ENCODE measurements at regions not wholly inside any gene's neighbourhood (a gene's known extent, or its start where the extent isn't known, plus 50 kb on each side); places are given as distances from the start of the nearest gene placed in this dataset.

GRCh38 chr21:33977721-33978369, 62.2 kb upstream of the ATP5PO start:
- no peak for TF ChIP-seq EZH2 (IDR thresholded peaks at IDR 0.05; ENCODE audit: insufficient read depth, low read length)
- TF ChIP-seq, protein P1, sequence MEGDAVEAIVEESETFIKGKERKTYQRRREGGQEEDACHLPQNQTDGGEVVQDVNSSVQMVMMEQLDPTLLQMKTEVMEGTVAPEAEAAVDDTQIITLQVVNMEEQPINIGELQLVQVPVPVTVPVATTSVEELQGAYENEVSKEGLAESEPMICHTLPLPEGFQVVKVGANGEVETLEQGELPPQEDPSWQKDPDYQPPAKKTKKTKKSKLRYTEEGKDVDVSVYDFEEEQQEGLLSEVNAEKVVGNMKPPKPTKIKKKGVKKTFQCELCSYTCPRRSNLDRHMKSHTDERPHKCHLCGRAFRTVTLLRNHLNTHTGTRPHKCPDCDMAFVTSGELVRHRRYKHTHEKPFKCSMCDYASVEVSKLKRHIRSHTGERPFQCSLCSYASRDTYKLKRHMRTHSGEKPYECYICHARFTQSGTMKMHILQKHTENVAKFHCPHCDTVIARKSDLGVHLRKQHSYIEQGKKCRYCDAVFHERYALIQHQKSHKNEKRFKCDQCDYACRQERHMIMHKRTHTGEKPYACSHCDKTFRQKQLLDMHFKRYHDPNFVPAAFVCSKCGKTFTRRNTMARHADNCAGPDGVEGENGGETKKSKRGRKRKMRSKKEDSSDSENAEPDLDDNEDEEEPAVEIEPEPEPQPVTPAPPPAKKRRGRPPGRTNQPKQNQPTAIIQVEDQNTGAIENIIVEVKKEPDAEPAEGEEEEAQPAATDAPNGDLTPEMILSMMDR (IDR thresholded peaks at IDR 0.05; ENCODE audit: insufficient read depth, low read depth, low read length): no peak
